Renal cortex interstitium (tissue), 11 donors: ENCODE measurements at regions not wholly inside any gene's neighbourhood (a gene's known extent, or its start where the extent isn't known, plus 50 kb on each side); places are given as distances from the start of the nearest gene placed in this dataset.
"Not testable (repeated sequence)": the region's sequence is repeated elsewhere in the genome, so short reads cannot be mapped to it uniquely, and the experiment has no call there.

ENCODE experiments used
- DNase-seq, 11 donors: peaks; one replicate each; pipeline ENCODE4 v3.0.0-alpha.2; 2013; ENCODE audit warnings: low read depth in 9 of 11, low spot score in 4 of 11; ENCODE audit errors: extremely low read depth in 1 of 11

DNA sequence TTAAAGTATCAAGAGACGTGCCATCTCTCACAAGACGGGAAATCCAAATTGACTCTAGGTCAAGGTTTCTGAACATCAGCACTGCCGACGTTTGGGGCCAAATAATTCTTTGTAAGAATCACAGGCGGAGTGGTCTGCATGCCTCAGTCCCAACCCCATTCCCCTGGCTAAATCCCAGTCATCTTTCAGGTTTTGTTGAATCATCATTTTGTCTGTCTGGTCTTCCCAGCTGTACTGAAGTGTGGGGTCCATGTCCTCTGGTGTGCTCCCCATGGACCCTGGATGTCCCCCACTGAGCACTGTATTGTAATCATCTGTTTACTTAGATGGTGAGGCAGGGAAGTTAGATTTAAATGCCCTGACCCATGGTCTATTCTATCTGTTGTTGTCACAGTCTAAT is 103.6 kb upstream of the GALNT18 start:
- no peak for DNase-seq

DNA sequence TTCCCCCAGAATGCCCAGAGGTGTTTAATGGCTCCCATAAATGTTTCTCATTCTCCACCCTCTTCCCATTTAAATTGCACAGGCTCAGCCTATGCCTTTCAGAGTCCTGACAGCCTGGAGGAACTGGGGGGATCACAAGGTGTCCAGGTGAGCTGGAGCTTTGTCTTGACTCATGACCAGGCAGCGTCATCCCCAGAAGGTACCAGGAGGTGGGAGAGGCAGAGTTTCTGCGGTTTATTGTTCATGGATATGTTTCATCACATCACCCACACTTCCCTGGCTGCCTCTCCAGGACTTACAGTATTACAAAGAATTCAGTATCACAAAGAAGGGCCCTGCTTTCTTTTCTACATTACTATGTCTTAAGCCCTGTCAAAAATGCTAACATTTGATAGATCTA is 103.2 kb upstream of the GALNT18 start:
- DNase-seq = no peak

DNA sequence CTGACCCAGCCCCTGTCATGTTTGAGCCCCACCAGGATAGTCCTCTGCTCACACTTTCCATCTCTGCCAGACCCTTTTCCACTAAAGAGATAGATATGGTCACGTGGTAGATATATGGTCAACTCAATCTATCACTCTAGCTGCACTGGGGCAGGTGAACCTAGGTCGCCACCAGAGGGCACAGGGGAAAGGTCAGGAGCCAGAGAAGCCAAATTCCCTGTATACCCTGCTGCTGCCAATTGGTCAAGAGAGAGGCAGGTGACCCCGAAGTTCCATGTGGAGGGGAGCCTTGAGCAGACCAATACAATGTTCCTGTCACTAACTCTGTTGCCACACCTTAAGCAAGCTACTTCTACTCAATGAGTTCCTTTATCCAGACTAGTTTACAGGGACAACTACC is 101.1 kb upstream of the GALNT18 start:
- no peak for DNase-seq

DNA sequence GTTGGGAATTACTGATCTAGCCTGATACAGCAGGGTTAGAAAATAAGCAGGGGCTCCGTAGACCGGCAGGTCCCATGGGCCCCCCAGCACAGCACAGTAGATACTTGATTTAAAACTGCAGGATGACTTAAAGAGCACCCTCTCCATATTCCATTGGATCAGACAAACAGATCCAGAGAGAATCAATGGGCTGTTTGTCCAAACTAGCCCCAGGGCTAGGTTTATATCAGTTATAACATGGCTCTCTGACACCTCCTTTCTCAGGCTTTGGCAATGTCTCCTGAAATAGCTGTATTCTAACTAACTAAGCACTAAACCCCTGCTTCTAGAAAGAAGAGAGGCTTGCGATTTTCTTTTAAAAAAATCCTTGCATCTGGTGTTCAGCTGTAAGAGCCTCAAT is 100.4 kb upstream of the GALNT18 start:
- no peak for DNase-seq

GRCh38 chr11:11718511-11718910 is 96.7 kb upstream of the GALNT18 start:
- peak in 1 of 11 donors; percentile 28 for DNase-seq

DNA sequence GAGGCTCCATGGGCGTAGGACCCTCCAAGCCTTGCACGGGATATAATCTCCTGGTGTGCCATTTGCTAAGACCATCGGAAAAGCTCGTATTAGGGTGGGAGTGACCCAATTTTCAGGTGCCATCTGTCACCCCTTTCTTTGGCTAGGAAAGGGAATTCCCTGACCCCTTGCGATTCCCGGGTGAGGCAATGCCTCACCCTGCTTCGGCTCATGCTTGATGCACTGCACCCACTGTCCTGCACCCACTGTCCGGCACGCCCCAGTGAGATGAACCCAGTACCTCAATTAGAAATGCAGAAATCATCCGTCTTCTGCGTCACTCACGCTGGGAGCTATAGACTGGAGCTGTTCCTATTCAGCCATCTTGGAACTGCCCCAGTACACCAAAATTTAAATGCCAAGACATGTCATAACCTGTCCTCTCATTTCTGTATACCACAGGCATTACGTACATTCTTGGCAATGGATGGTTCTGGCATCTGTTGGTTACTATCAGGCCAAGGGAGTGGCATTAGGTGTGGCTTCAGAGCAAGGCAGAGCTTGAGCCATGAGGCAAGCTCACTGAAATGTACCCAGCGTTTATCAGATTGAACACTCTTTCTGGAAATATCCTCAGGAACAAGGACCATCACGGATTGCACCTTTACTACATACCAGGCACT is 95.4 kb upstream of the GALNT18 start:
- no peak for DNase-seq

- not testable (repeated sequence) for DNase-seq
Measured at GRCh38 chr11:11715075-11715474, 93.3 kb upstream of the GALNT18 start.

DNA sequence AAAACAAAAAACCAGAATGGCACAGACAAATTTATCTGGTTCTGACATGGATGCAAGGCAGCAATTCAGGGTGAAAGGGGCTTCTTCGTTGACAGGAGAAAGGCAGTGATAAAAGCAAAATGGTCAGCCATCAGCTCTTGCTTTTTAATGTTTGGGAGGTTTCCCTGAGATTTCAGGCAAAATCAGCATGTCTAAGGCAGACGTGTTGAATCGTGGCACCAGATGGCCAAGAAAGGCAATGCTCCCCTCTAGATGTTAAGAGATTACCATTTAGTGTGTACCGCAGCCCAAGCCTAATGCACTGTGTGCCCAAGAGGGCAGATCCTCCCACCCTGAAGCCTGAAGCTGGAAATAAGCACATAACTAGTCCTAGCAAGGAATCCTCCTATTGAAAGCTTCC is 88.8 kb upstream of the GALNT18 start:
- DNase-seq = no peak

- no peak for DNase-seq
Measured at GRCh38 chr11:11709447-11710239, 87.8 kb upstream of the GALNT18 start.

DNA sequence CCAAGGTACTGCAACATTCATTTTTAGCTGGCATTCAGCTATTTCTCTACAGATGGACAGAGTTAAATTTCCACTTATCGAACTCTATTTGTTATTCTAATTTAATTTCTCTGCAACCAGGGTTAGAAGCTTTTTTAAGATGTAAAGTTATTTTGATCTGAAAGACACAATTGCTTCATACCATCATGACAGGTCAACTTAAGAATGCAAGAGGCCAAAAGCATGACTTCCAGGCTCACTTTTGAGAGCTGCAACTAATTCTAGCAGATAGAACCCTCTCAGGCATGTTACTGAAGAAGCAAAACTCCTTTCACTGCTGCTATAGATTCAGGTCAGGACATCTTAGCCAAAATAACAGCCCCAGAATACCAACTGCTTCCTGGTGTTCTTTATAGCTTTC is 86.5 kb upstream of the GALNT18 start:
- no peak for DNase-seq

GRCh38 chr11:11706028-11706427 is 84.2 kb upstream of the GALNT18 start:
- DNase-seq = peak in 2 of 11 donors; percentile 2 to 28

DNA sequence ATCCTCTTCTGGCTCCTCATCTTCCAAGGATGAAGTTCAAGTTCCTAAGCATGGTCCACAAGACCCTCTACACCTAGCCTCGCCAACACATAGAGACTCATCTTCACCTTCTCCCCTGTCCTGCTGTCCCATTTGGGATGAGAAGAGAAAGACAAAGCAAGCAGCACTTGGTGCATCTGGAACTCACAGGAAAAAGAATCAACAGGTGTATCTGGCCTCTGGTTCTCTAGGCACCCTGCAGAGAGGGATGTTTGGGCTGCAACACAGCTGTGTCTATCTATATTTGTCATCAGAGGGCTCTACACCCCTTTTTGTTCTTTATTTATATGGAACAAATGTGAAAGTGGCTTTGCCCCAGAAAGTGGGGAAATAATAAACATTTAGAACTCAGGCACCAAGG is 82.1 kb upstream of the GALNT18 start:
- no peak for DNase-seq

DNA sequence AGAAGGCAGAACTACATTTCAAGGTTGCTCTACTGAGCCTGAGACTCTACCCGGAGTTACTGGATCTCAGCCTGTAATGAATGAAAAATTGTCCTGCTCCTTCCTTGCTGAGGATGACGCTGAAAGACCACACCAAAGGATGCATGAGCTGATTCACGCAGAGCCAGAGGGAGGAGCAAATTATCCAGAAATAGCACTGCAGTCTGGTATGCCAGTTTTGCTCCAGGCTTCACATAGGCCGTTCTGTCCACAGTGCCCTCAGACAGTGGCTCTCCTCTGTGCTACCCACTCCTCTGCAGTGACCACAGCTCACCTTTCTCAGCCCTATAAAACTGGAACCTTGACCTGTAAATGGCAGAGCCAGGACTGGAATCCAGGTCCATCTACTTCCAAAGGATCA is 79.3 kb upstream of the GALNT18 start:
- DNase-seq = no peak

GRCh38 chr11:11697796-11698195 is 76.0 kb upstream of the GALNT18 start:
- DNase-seq = no peak

DNA sequence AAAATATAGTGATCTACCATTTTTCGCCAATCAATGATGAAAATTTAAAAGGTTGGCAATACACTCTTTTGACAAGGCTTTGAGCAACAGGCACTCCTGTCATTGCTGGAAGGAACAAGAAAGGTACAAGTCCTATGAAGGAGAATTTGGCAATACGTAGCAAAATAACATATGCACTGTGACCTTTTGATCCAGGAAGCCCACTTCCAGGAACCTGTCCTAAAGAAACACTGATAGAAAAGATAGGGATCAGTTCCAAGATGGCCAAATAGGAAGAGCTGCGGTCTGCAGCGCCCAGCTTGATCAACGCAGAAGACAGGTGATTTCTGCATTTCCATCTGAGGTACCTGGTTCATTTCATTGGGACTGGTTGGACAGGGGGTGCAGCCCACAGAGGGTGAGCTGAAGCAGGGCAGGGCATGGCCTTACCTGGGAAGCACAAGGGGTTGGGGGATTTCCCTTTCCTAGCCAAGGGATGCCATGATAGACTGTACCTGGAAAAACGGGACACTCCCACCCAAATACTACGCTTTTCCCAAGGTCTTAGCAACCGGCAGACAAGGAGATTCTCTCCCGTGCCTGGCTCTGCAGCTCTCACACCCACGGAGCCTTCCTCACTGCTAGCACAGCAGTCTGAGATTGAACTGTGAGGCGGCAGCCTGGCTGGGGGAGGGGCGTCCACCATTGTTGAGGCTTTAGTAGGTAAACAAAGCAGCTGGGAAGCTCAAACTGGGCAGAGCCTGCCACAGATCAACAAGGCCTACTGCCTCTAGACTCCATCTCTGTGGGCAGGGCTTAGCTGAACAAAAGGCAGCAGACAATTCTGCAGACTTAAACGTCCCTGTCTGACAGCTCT is 69.7 kb upstream of the GALNT18 start:
- no peak for DNase-seq

DNA sequence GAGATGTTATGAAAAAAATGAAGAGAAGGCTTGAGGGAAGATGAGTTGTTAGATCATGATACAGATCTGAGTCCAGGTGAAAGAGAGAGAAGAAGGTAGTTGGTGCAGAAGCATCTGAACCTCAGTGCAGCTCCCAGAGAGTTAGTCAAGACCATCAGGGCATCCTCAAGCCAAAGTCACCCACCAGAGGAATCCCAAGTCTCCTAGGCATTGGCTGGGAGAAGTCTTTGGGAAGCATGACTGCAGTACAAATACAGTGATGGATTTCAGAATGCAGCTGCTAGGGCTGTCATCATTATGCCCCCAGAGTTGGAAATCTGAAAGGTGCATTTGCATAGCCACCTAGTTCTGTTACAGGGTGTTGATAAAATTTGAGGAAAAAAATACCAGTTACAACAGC is 59.7 kb upstream of the GALNT18 start:
- no peak for DNase-seq

GRCh38 chr11:11677672-11678356 is 56.0 kb upstream of the GALNT18 start:
- no peak for DNase-seq

DNA sequence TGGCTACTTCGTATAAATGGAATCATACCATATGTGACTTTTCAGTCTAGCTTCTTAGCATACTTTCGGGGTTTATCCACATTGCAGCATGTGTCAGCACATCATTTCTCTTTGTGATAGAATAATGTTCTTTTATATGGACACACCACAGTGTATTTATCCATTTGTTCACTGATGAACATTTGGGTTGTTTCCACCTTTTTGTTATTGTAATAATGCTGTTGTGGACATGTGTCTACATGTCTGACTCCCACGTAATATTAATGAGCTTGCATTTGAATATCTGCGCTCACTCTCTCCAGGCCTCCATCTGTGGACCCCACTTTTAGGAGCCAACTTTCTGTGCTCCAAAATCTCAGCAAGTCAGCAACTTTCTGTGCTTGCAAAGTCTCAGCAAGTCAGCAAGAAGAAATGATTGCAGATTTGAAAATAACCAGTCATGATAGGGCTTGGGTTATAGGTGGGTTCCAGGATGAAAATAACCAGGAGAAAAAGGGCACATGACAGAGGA is 53.9 kb upstream of the GALNT18 start:
- DNase-seq = no peak

GRCh38 chr11:11672789-11673188 is 51.0 kb upstream of the GALNT18 start:
- no peak for DNase-seq
